HG02885 (cell line): ENCODE measurements at regions not wholly inside any gene's neighbourhood (a gene's known extent, or its start where the extent isn't known, plus 50 kb on each side); places are given as distances from the start of the nearest gene placed in this dataset.
A peak's percentile ranks its signal among the peaks of the same experiment; 100 is the strongest.
"Not testable (repeated sequence)": the region's sequence is repeated elsewhere in the genome, so short reads cannot be mapped to it uniquely, and the experiment has no call there.

Experiments
- ATAC-seq: cut with Tn5 transposase; IDR thresholded peaks from one replicate; pipeline ENCODE4 v1.9.1; 2021; ENCODE audit warnings: mild to moderate bottlenecking; ENCODE audit not compliant: unreplicated experiment, poor library complexity

DNA sequence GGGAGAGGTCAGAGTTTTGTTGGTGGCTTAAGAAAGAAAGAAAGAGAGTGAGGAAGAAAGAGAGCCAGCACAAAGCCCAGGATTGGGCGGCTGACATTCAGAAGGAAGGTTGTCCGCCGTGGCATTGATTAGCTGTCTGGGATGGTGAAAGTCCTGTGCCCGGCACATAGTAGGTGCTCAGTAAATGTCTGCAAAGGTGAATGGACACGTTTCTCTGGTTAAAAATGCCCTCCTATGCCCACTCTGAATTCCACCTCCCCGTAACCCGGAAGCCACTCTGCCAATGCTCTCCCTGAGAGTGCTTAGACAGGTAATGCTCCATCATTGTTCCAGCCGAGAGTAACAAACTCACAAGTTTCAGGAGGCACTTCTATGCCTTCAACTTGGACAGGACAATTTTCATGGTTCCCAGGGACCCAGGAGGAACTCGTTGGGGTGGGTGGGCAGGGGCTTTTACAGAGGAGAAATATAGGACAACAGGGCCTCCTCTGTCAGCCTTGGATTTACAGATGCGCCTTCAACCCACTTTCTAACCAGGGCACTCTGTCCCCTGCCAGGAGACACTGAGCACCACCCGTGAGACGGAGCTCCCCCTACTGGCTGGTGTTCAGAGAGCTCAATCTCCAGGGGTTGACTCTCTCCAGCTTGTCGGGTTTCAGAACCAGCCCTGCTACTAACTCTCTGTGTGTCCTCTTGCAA, 411.5 kb upstream of the ZMIZ1 start:
- peak; percentile 71 for ATAC-seq

- ATAC-seq, result no peak
These were observed 411.0 kb upstream of the ZMIZ1 start for GRCh38 chr10:78657862-78658165.

DNA sequence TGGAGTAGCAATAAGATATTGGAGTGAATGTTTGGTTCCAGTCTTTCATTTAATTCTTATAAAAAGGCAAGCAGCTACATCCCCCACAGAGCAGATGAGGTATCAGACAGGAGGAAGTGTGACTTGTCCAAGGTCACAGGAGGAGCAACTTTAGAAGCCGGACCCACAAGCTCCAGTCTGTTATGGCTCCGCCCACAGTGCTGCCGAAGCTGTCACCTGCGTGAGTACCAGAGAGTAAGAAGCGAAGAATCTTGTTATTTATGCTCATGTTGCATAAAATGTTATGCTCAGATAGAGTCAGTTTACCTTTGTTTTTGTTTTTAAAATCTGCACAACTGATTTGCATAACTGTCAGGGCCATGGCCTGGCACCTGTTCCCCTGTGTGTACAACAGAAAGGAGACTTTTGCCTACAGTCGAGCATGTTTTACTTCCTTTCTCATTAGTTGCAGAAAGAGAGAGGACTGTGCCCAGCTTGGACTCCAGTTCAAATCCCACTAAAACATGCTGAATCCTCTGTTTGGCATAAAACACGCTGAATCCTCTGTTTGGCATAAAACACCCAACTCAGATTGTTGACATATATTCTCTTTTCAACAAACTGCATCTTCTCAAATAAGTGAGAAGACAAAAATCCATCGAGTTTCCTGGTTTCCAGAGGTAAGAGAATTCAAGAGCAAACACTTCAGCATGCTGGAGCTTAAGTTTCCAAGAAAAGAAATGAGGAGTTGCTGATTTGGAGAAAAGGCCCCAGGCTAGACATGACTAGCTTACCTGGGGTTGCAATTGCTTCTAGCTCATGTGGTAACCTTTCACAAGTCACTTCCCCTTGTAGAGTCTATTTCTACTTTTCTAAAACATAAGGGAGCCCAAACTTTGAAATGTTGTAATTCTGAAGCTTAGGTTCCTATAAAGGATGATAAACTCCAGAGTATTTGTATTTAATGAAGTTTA, 409.8 kb upstream of the ZMIZ1 start:
- peak; percentile 73 for ATAC-seq

- ATAC-seq, result no peak
These were observed 409.2 kb upstream of the ZMIZ1 start for GRCh38 chr10:78659598-78659967.

- no peak for ATAC-seq
These were observed 408.2 kb upstream of the ZMIZ1 start for GRCh38 chr10:78660446-78661106.

DNA sequence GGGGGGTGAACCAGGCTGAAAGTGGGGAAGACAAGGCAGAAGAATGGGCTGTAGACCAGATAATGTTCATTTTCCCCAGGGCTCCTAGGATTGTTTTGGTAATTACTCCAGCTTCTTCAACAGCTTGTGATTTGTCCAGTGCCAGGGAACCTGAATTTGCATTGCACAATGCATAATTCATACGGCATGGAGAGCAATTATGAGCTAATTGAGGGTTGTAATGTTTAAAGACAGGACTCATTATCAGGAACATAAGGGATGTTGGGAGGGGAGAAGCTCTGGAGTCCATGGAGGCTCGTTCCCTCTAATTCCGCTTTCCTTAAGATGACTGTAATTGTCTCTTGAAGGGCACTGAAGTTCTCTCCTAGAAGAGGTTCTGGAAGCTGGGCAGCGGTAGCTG, 405.0 kb upstream of the ZMIZ1 start:
- ATAC-seq, result no peak

GRCh38 chr10:78664929-78665553, 403.7 kb upstream of the ZMIZ1 start:
- ATAC-seq, result no peak

- no peak for ATAC-seq
These were observed 395.8 kb upstream of the ZMIZ1 start for GRCh38 chr10:78672918-78673317.

DNA sequence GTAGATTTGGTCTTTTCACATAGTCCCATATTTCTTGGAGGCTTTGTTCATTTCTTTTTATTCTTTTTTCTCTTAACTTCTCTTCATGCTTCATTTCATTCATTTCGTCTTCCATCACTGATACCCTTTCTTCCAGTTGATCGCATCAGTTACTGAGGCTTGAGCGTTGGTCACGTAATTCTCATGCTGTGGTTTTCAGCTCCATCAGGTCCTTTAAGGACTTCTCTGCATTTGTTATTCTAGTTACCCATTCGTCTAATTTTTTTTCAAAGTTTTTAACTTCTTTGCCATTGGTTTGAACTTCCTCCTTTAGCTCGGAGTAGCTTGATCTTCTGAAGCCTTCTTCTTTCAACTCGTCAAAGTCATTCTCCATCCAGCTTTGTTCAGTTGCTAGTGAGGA, 387.6 kb upstream of the ZMIZ1 start:
- not testable (repeated sequence) for ATAC-seq

DNA sequence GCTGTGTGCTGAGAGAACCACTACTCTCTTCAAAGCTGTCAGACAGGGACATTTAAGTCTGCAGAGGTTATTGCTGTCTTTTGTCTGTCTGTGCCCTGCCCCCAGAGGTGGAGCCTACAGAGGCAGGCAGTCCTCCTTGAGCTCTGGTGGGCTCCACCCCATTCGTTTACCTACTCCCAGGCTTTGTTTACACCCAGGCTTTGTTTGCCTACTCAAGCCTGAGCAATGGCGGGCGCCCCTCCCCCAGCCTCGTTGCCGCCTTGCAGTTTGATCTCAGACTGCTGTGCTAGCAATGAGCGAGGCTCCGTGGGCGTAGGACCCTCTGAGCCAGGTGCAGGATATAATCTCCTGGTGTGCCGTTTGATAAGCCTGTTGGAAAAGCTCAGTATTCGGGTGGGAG, 386.8 kb upstream of the ZMIZ1 start:
- ATAC-seq, result not testable (repeated sequence)

GRCh38 chr10:78684947-78685346, 383.8 kb upstream of the ZMIZ1 start:
- no peak for ATAC-seq

GRCh38 chr10:78685466-78686103, 383.2 kb upstream of the ZMIZ1 start:
- no peak for ATAC-seq

DNA sequence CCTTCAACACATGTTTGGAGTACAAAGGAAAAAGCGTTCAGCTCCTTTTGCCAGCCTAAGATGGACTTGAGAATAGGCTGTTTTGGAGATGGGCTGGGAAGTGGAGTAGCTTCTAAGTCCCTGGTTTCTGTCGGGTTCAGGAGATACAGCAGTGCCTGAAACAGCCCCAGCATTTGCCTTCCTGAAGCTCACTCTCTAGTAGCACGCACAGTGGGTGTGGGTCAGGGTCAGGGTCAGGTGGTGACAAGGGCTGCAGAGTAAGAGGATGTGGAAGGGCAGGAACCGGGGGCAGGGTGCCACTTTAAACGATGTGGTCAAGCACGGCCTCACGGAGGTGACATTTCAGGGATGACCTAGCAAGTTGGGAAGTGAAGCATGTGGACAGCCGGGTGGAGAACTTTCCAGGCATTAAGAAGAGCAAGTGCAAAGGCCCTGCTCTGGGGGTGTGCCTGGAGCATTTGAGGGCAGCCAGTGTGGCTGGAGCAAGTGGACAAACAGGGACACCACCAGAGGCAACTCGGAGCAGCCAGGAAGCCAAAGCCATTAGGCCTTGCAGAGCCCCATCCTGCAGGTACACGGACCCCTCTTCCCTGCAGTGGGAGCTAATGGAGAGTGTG, 382.2 kb upstream of the ZMIZ1 start:
- no peak for ATAC-seq

DNA sequence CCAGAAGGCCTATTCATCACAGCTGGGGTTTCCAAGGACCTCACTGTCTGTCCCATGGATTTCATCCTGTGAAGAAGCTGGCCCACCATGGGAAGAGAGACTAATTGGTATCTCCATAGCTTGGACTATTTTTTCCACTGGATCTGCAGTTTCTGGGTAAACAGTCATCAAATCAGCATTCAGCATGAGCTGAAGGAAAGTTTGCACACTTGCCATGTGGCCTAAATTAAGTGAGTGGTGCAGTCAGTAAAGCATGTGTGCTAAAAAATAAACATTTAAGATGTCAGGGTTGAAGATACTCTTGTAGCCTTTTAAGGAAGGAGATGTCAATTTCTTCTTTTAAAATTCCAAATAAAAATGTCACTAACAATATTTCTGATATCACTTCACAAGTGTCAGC, 381.1 kb upstream of the ZMIZ1 start:
- no peak for ATAC-seq

DNA sequence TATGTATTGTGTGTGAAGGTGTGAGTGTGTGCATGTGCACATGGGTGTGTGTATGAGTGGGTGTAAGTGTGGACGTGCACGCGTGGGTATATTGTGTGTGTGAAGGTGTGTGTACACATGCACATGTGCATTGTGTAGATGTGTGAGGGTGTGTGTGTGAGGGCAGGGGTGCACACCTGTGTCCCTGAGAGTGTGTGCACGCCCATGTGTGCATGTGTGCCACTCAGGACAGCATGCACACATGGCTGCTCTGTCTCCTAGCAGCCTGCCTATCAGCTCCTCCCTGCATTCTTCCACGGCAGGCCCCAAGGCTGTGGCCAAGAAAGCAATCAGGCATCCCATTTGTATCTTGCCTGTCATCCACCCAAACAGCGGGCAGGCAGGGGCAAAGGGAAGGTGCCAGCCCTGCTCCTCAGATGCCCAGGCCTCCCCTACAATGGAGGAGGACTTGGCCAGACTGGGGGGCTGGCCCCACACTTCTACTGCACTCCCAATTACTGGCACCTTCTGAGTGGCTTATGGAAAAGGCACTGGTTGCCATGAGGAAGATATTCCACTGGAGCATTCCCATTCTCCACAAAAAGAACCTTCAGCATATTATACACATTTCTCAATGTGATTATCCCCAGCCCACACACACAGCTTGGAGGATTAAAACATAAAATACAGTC, 380.4 kb upstream of the ZMIZ1 start:
- no peak for ATAC-seq

GRCh38 chr10:78688901-78689583, 379.7 kb upstream of the ZMIZ1 start:
- ATAC-seq, result no peak

GRCh38 chr10:78689584-78689935, 379.2 kb upstream of the ZMIZ1 start:
- ATAC-seq, result no peak

GRCh38 chr10:78690354-78691111, 378.2 kb upstream of the ZMIZ1 start:
- ATAC-seq, result no peak
